Stimulated activated CD4-positive, alpha-beta T cell treated with anti-CD3 and anti-CD28 coated beads, Interleukin-4, amount 100 ng/mL, for 1 hour (primary cell): ENCODE measurements at regions not wholly inside any gene's neighbourhood (a gene's known extent, or its start where the extent isn't known, plus 50 kb on each side); places are given as distances from the start of the nearest gene placed in this dataset.

Source experiments
- DNase-seq: peaks from one replicate; pipeline ENCODE4 v3.0.0-alpha.2; 2020

GRCh38 chr7:28296571-28297483 lies 115.5 kb upstream of the CREB5 start:
- DNase-seq, result peak; percentile 67

- DNase-seq, result no peak
Measured at GRCh38 chr7:28297801-28298459, 114.4 kb upstream of the CREB5 start.

- no peak for DNase-seq
Measured at GRCh38 chr7:28298870-28299518, 113.3 kb upstream of the CREB5 start.

DNA sequence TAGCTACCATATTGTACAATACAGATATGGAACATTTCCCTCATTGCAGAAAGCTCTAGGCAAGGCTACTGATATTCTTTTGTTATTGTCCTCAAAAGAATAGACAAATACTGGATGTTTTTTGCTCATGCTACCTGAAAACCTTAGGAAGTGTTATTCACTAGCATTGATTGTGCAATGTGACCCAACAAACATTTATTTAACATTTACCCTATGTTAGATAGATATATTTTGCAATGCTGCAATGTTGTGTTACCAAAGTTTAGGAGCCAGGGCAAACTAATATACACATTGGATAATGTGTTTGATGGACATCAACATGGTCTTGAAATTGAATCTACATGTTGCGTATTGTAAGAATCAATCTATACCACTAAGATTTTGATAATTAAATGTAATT lies 112.8 kb upstream of the CREB5 start:
- no peak for DNase-seq

DNA sequence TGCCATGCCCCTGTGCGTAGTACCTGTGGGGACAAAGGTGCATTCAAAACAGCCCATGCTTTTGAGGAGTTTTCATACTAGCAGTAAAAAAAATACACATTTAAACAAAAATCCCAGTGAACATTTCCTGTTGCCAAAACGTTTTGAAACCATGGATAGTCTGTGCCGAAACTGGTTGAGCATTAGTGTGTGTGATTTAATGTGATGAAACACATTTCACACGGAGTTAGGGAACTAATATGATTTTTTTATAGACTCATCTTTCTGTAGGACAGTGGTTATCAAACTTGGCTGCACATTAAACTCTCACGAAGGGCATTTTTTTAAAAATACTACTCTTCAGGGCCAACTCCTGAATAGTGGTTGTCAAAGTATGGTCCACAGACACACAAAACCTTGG lies 111.8 kb upstream of the CREB5 start:
- DNase-seq, result no peak

DNA sequence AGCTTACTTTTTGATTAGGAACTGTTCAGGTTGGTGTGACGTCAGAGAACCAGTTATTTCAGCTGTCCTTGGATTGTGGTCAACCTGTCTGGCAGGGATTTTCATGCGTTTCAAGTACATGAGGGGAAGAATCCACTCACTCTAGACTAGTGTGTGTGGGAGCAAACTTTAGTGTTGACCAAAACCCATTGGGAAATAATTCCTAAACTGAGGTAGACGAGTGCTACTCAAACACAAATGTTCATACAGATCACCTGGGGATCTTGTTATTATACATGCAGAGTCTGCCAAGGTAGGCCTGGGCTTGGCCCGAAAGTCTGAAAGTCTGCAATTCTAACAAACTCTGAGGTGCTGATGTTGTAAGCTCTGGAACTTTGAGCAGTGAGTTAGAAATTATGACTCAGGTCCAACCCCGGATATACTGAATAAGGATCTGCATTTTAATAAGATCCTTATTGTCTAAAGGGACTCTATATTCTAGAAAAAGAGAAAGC lies 111.1 kb upstream of the CREB5 start:
- no peak for DNase-seq

- DNase-seq, result no peak
Measured at GRCh38 chr7:28304290-28304689, 108.0 kb upstream of the CREB5 start.

GRCh38 chr7:28309704-28310459 lies 102.4 kb upstream of the CREB5 start:
- no peak for DNase-seq

- DNase-seq, result no peak
Measured at GRCh38 chr7:28310460-28310848, 101.9 kb upstream of the CREB5 start.

- DNase-seq, result no peak
Measured at GRCh38 chr7:28311670-28312069, 100.6 kb upstream of the CREB5 start.

GRCh38 chr7:28312948-28313347 lies 99.4 kb upstream of the CREB5 start:
- DNase-seq, result no peak

- DNase-seq, result no peak
Measured at GRCh38 chr7:28314841-28315240, 97.5 kb upstream of the CREB5 start.

DNA sequence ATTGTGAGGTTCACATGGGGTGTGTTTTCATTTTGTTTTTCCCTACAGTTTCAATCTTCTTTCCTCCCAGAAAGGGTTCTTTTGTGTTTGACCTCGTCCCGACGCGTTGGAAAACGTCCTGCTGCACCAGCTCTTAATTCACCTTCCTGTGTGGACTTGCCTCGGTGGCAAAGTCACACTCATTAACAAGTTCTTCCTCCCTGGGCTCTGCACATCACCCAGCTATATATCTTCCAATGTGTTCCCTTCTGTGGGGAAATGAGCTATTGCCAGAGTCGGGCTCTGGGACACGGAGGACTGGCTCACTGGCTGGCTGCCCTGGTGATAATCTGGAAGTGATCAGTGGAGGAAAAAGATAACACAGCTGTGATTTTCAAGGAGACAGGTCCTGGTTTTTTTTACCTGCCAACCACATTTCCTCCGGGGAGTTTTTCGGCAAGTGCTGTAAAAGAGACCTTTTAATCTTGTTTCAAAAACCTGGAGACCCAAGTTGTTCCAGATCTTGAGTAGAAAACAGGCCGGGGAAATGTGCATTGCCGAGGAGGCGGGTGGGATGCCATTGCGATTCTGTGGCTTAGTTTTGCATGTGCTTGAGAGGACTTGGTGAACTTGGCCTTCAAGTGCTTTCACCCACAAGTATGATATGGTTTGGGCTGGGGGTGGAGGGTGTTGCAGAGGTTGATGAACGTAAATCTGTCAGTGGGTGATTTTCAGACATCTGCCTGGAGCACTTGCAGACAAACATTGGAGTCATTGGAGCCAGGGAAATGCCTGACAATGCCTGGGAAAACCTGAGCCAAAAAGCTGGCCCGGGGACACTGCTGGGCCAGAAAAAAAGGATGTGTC lies 96.5 kb upstream of the CREB5 start:
- DNase-seq, result no peak

GRCh38 chr7:28316489-28316888 lies 95.8 kb upstream of the CREB5 start:
- no peak for DNase-seq

DNA sequence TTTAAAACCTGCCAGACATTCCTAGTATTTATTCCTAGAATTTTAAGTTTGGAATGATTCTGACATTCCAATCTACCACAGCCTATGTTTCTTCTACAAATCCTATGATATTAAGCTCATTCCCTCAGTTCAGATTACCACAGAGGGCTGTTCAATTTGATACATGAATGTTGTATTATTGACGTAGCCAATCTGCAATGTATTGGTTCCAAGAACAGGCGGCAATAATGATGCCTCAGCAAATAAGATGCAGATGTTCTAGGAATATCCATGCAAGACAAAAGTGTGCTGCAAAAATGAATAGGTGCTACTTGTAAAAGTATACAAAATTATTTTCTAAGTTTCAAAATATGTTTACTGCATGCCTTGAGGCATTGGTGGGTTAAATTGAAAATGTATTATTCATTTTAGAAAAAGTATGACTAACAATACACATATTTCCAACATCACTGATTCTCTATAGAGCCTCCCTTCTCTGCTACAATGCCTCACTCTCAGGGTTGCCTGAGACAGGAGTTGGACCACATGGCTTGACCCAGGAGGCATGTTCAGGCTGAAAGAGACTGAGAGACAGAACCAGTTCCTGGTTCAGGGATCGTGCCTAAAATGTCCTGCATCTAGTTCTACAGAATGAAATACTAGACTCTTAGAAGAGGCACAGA lies 94.1 kb upstream of the CREB5 start:
- no peak for DNase-seq

GRCh38 chr7:28323833-28324232 lies 88.5 kb upstream of the CREB5 start:
- DNase-seq, result no peak

DNA sequence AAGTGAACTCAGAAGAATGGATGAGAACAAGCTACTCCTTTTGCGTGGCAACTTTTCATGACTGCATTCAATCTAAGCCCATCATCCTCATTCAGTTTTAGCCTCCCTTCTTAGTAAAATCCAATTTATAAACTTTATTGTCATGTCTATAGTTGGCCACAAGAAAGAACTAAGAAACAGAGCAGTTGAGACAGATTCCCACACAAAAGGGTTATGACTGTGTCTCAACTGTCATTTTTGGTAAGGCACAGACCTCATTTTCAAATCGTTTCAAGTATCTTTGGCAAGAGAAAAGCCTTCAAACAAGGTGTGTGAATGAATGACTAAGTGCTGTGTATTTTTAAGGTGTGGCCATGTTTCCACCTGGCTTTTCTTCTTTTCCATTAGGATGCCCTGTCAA lies 84.2 kb upstream of the CREB5 start:
- no peak for DNase-seq

GRCh38 chr7:28328822-28329660 lies 83.3 kb upstream of the CREB5 start:
- no peak for DNase-seq

GRCh38 chr7:28329661-28330363 lies 82.5 kb upstream of the CREB5 start:
- no peak for DNase-seq
